ENCODE measurements at regions not wholly inside any gene's neighbourhood (a gene's known extent, or its start where the extent isn't known, plus 50 kb on each side); places are given as distances from the start of the nearest gene placed in this dataset.

GRCh38 chr4:116073051-116073450, 959.6 kb upstream of the NDST4 start:
- H3K27ac ChIP-seq (ENCODE audit: low read depth in 2 of 2, low read length in 1 of 2), result no peak overlapping the region
- TF ChIP-seq JUND (IDR thresholded peaks at IDR 0.05) (no peak), FOXM1 (IDR thresholded peaks at IDR 0.05; ENCODE audit: low read depth) (no peak), POLR2AphosphoS5 (IDR thresholded peaks at IDR 0.05; ENCODE audit: low read depth, low read length) (no peak), TEAD4 (IDR thresholded peaks at IDR 0.05; ENCODE audit: borderline replicate concordance, insufficient read depth) (no peak), ZBTB33 (IDR thresholded peaks at IDR 0.05; ENCODE audit: borderline replicate concordance, low read depth) (no peak), SMC3 (IDR thresholded peaks at IDR 0.05; ENCODE audit: low read depth, low read length) (no peak), MEF2A (IDR thresholded peaks at IDR 0.05; ENCODE audit: borderline replicate concordance, low read depth) (no peak), RCOR1 (IDR thresholded peaks at IDR 0.05; ENCODE audit: low read length) (no peak), NFIC (IDR thresholded peaks at IDR 0.05; ENCODE audit: borderline replicate concordance) (no peak), RXRA (IDR thresholded peaks at IDR 0.05; ENCODE audit: borderline replicate concordance, low read depth) (no peak), PBX3 (IDR thresholded peaks at IDR 0.05) (no peak), FOSL2 (IDR thresholded peaks at IDR 0.05; ENCODE audit: borderline replicate concordance, low read depth) (no peak)
- TF ChIP-seq, protein P1, sequence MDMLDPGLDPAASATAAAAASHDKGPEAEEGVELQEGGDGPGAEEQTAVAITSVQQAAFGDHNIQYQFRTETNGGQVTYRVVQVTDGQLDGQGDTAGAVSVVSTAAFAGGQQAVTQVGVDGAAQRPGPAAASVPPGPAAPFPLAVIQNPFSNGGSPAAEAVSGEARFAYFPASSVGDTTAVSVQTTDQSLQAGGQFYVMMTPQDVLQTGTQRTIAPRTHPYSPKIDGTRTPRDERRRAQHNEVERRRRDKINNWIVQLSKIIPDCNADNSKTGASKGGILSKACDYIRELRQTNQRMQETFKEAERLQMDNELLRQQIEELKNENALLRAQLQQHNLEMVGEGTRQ (IDR thresholded peaks at IDR 0.05; ENCODE audit: borderline replicate concordance, low read depth, low read length), result no peak
- TF ChIP-seq, protein P2, sequence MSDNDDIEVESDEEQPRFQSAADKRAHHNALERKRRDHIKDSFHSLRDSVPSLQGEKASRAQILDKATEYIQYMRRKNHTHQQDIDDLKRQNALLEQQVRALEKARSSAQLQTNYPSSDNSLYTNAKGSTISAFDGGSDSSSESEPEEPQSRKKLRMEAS (IDR thresholded peaks at IDR 0.05; ENCODE audit: low read depth), result no peak
- no peaks in the 10 kb centered on the region for H3K79me2 ChIP-seq (ENCODE audit: insufficient read depth)
- no peaks in the 10 kb centered on the region for H3K9me3 ChIP-seq
- no peaks in the 10 kb centered on the region for H4K20me1 ChIP-seq (ENCODE audit: insufficient read depth)
- DNase-seq, result no peak
- 58% methylated on average over 1 of the region's 1 CpG for WGBS (ENCODE audit: low lambda C conversion rate)
- no peaks in the 10 kb centered on the region; the same call in 1 of the 2 replicates for H3K9me2 ChIP-seq
- H2AFZ ChIP-seq (ENCODE audit: low read depth), result no peak overlapping the region
- POLR2A ChIA-PET, result no interaction called here
- no peak overlapping the region for H3K4me3 ChIP-seq (ENCODE audit: low read depth in 2 of 2, low read length in 1 of 2)
- H3K4me2 ChIP-seq, result no peak overlapping the region
- H3K27me3 ChIP-seq (ENCODE audit: insufficient read depth), result no peaks in the 10 kb centered on the region
- H3K4me1 ChIP-seq (ENCODE audit: control insufficient read depth in 1 of 2, insufficient read depth in 2 of 2, low read depth in 1 of 2, low read length in 1 of 2), result no peaks in the 10 kb centered on the region
- CTCF ChIA-PET, result no interaction called here
- no peaks in the 10 kb centered on the region for H3K36me3 ChIP-seq (replicated peaks in 1 of 2; ENCODE audit: control insufficient read depth in 1 of 2, insufficient read depth in 2 of 2, low read length in 1 of 2)
- H3K9ac ChIP-seq, result no peak overlapping the region
- H3F3A ChIP-seq (replicated peaks; ENCODE audit: insufficient read depth), result no peaks in the 10 kb centered on the region

DNA sequence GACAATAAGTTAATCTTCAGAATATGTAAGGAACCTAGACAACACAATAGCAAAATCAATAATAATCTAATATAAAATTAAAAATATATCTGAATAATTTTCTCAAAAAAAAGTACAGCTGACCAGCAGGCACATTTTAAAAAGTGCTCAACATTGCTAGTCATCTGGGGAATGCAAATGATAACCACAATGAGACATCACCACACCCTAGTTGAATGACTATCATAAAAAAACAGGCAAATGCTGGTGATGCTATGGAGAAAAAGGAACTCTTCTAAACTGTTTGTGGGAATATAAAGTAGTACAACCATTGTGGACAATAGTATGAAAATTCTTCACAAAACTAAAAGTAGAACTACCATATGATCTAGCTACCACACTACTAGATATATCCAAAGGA, 956.9 kb upstream of the NDST4 start:
- ChIA-PET POLR2A (no interaction called here), CTCF (no interaction called here)
- Histone ChIP-seq H3K27ac (ENCODE audit: low read depth in 2 of 2, low read length in 1 of 2) (no peak overlapping the region), H3K4me1 (ENCODE audit: control insufficient read depth in 1 of 2, insufficient read depth in 2 of 2, low read depth in 1 of 2, low read length in 1 of 2) (no peaks in the 10 kb centered on the region), H2AFZ (ENCODE audit: low read depth) (no peak overlapping the region), H3K79me2 (ENCODE audit: insufficient read depth) (no peaks in the 10 kb centered on the region; the same call in 1 of the 2 replicates), H3K27me3 (ENCODE audit: insufficient read depth) (no peaks in the 10 kb centered on the region), H3K4me3 (ENCODE audit: low read depth in 2 of 2, low read length in 1 of 2) (no peak overlapping the region), H3K9me3 (no peaks in the 10 kb centered on the region), H3F3A (replicated peaks; ENCODE audit: insufficient read depth) (no peaks in the 10 kb centered on the region), H3K9me2 (no peaks in the 10 kb centered on the region; the same call in 1 of the 2 replicates), H4K20me1 (ENCODE audit: insufficient read depth) (no peaks in the 10 kb centered on the region), H3K4me2 (no peak overlapping the region), H3K36me3 (replicated peaks in 1 of 2; ENCODE audit: control insufficient read depth in 1 of 2, insufficient read depth in 2 of 2, low read length in 1 of 2) (no peaks in the 10 kb centered on the region), H3K9ac (no peak overlapping the region)
- no peak for DNase-seq
- TF ChIP-seq SMC3 (IDR thresholded peaks at IDR 0.05; ENCODE audit: low read depth, low read length), result no peak
- no peak for TF ChIP-seq FOXM1 (IDR thresholded peaks at IDR 0.05; ENCODE audit: low read depth)
- TF ChIP-seq EP300 (IDR thresholded peaks at IDR 0.05; ENCODE audit: borderline replicate concordance in 1 of 2, low read depth in 1 of 2, low read length in 1 of 2), result no peak
- TF ChIP-seq, protein P3, sequence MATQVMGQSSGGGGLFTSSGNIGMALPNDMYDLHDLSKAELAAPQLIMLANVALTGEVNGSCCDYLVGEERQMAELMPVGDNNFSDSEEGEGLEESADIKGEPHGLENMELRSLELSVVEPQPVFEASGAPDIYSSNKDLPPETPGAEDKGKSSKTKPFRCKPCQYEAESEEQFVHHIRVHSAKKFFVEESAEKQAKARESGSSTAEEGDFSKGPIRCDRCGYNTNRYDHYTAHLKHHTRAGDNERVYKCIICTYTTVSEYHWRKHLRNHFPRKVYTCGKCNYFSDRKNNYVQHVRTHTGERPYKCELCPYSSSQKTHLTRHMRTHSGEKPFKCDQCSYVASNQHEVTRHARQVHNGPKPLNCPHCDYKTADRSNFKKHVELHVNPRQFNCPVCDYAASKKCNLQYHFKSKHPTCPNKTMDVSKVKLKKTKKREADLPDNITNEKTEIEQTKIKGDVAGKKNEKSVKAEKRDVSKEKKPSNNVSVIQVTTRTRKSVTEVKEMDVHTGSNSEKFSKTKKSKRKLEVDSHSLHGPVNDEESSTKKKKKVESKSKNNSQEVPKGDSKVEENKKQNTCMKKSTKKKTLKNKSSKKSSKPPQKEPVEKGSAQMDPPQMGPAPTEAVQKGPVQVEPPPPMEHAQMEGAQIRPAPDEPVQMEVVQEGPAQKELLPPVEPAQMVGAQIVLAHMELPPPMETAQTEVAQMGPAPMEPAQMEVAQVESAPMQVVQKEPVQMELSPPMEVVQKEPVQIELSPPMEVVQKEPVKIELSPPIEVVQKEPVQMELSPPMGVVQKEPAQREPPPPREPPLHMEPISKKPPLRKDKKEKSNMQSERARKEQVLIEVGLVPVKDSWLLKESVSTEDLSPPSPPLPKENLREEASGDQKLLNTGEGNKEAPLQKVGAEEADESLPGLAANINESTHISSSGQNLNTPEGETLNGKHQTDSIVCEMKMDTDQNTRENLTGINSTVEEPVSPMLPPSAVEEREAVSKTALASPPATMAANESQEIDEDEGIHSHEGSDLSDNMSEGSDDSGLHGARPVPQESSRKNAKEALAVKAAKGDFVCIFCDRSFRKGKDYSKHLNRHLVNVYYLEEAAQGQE (IDR thresholded peaks at IDR 0.05; ENCODE audit: low read depth, low read length), result no peak
- TF ChIP-seq NFIC (IDR thresholded peaks at IDR 0.05; ENCODE audit: borderline replicate concordance), result no peak
- TF ChIP-seq, protein P1 (IDR thresholded peaks at IDR 0.05; ENCODE audit: borderline replicate concordance, low read depth, low read length), result no peak
- TF ChIP-seq SIN3A (IDR thresholded peaks at IDR 0.05; ENCODE audit: borderline replicate concordance, low read depth, low read length), result no peak
- no peak for TF ChIP-seq RCOR1 (IDR thresholded peaks at IDR 0.05; ENCODE audit: low read length)
